Esophagus (tissue), 2 donors: ENCODE measurements at regions not wholly inside any gene's neighbourhood (a gene's known extent, or its start where the extent isn't known, plus 50 kb on each side); places are given as distances from the start of the nearest gene placed in this dataset.

Experiments used
- H3K27ac ChIP-seq, 2 donors: one replicate each; pipeline ENCODE4 v1.5.1; 2013; ENCODE audit warnings: low read depth in 2 of 2, mild to moderate bottlenecking in 2 of 2, inconsistent platforms in 1 of 2, low read length in 1 of 2, moderate library complexity in 1 of 2
- H3K27me3 ChIP-seq, 2 donors: one replicate each; pipeline ENCODE4 v1.6.1; 2013; ENCODE audit warnings: low read length in 2 of 2, control low read depth in 1 of 2, mild to moderate bottlenecking in 1 of 2; ENCODE audit not compliant: insufficient read depth in 2 of 2, control insufficient read depth in 1 of 2
- H3K36me3 ChIP-seq, 2 donors: one replicate each; pipeline ENCODE4 v1.6.1; 2013; ENCODE audit warnings: low read length in 1 of 2; ENCODE audit not compliant: control insufficient read depth in 2 of 2, insufficient read depth in 2 of 2
- H3K4me1 ChIP-seq, 2 donors: one replicate each; pipeline ENCODE4 v1.6.1; 2013; ENCODE audit warnings: low read length in 1 of 2; ENCODE audit not compliant: control insufficient read depth in 2 of 2, insufficient read depth in 2 of 2
- H3K4me3 ChIP-seq, 2 donors: one replicate each; pipeline ENCODE4 v1.5.1; 2013; ENCODE audit warnings: low read length in 2 of 2, mild to moderate bottlenecking in 2 of 2, low read depth in 1 of 2, moderate library complexity in 1 of 2
- H3K9me3 ChIP-seq, 2 donors: one replicate each; pipeline ENCODE4 v1.6.1; 2013; ENCODE audit warnings: mild to moderate bottlenecking in 2 of 2, low read depth in 1 of 2, low read length in 1 of 2, moderate library complexity in 1 of 2; ENCODE audit not compliant: control insufficient read depth in 2 of 2, insufficient read depth in 1 of 2
- WGBS, 2 donors: extraction: QIAGEN DNeasy Blood & Tissue Kit; methylation state at CpG; one replicate each; pipeline ENCODE4 v1.1.7; 2013; 5-methylcytosine and 5-hydroxymethylcytosine counted together
- donor health status: healthy with polysubstance abuse.
- donor health status: Bipolar disorder and iron deficiency.

DNA sequence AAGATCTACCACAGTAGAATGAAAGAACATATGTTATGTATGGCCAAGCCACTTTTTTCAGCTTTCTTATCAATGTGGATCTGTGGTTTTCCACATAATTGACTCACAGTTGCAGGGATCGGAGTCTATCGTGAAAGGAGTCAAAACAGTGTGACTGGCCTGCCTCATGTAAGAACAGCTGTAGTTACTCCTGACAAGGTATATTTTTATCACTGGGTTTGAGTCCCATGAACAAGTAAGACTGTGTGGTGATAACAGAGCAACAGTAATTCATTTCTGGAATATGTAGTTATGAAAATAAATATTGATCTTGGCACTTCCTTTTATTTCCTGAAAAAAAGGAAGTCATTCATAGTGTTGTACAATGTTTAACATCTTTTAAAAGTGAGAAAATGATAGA, 416.6 kb downstream of the KLF12 start:
- 40 to 52% methylated on average over 2 of the region's 2 CpGs for WGBS, 2 donors

DNA sequence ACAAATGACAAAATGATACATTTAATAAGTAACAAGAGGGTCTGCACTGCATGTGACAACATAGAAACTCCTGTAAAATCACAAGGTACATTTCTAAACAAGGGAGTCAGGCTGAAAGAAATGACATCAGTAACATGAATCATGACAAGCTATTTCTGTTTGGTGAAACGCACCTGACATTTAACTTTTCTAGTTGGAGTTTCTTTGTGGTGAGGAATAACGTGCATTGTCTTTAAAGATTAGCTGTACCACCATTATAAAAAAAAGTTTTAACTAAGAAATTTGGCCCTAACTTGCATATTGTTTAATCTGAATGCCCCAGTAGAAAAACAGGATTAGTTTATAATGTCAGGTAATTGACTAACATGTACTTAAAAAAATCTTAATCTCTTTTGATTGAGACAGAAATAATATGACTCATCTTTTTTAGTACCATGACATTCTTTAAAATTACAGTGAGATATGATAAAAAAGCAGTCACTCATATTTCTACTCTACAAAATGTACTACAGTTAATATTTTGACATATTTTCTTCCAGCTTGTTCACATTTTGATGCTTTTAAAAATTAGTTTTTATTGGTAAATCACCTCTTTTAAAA, 418.2 kb downstream of the KLF12 start:
- H3K4me3 ChIP-seq, result no peak overlapping the region
- peak overlapping the region in 1 of 2 donors; percentile 92 for H3K27ac ChIP-seq
- no peaks in the 10 kb centered on the region for H3K9me3 ChIP-seq
- H3K27me3 ChIP-seq, result no peaks in the 10 kb centered on the region
- WGBS, 2 donors, result 48 to 55% methylated on average over 2 of the region's 2 CpGs
- peaks cover 0 to 2% of the 10 kb centered on the region in 2 donors for H3K4me1 ChIP-seq
- H3K36me3 ChIP-seq, result no peaks in the 10 kb centered on the region

More for the DNA sequence above, 416.6 kb downstream of the KLF12 start:
- Histone ChIP-seq H3K27ac (no peak overlapping the region), H3K27me3 (no peaks in the 10 kb centered on the region), H3K36me3 (no peaks in the 10 kb centered on the region), H3K4me1 (peaks cover 0 to 2% of the 10 kb centered on the region in 2 donors), H3K9me3 (no peaks in the 10 kb centered on the region), H3K4me3 (no peak overlapping the region)

DNA sequence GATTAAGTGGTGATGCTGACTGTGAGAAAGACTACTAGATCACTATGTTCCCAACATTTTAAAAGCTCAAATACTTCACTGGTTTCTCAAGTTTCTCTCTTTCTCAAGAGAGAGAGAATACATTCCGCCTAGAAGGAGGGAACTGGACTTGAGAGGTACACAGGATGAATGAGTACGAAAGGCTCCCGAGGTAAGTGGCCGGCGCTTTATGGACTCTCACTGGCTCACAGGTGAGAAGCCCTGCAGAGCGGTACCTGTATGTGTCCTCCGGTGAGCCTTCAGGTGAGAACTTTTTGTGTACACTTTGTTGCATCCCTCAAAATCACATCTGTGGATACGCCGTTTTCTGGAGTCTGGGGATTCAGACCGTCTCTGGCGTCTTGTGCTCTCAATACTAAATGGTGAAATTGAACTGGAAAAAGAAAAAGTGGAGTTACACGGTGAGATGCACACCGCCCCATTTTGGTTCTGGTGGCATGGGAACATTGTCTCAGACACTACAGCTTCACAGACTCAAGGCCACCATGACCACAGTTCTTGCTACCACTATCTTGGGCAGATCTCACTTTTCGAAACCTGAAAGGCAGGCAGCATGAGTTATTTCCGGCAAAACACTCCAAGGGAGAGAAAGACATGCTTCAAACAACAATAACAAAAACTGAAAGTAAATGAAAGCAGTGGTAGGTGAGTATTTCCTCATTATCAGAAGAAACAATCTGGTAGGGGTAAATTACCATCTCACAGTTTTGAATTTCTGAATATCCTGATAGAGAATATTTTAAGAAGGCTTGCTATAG, 418.9 kb downstream of the KLF12 start:
- H3K27ac ChIP-seq, result peak overlapping the region; percentile 53 to 92
- 87 to 91% methylated on average over 15 of the region's 15 CpGs for WGBS, 2 donors

DNA sequence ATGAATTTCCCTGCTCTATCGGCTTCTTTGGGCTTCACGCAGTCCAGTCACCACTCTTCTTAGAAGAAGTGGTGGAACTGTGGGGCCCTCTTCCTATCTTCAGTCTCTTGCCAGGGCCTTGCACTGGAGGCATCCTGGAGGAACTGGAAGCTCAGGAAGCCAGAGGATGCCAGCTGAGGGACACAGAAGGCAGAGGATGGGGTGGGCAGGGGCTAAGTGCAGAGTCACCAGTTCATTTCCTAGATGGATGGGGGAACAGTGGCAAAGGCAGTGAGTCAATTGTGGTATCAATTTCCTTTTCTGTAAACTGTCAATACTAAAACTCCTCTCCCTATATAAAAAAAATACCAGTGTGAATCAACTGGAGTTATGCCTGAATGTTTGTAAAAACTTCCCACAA, 419.7 kb downstream of the KLF12 start:
- Histone ChIP-seq H3K4me3 (no peak overlapping the region), H3K4me1 (peaks cover 0 to 2% of the 10 kb centered on the region in 2 donors), H3K36me3 (no peaks in the 10 kb centered on the region), H3K9me3 (no peaks in the 10 kb centered on the region), H3K27ac (peak overlapping the region; percentile 6 to 49), H3K27me3 (no peaks in the 10 kb centered on the region)
- 89 to 99% methylated on average over 2 of the region's 2 CpGs for WGBS, 2 donors

More for the DNA sequence above, 418.9 kb downstream of the KLF12 start:
- H3K9me3 ChIP-seq, result no peaks in the 10 kb centered on the region
- H3K4me1 ChIP-seq, result peaks cover 0 to 2% of the 10 kb centered on the region in 2 donors
- H3K4me3 ChIP-seq, result no peak overlapping the region
- H3K27me3 ChIP-seq, result no peaks in the 10 kb centered on the region
- no peaks in the 10 kb centered on the region for H3K36me3 ChIP-seq

DNA sequence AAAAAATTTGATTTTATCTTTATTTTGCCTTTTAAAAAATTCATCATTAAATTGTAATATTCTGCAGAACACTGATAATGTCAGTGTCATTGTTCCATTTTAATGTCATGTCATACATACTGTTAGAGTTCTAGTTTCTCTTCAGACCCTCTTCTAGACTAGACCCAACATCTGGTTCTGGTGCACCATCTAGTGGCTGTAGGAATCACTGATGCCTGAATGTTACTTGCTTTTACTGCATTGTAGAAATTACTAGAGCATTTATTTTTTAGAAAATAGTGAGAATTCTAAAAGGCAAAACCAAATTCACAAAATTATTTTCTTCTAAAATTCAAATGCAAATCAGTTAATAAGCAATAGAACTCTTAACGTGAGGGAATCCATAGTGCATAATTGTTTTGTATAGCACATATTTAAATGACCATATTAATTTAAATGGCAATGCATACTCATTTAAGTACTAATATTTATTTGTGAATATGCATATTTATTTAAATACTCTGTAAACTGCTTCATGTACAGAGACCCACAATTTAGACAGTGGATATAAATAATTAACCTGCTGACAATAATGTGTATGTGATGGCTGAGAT, 425.7 kb downstream of the KLF12 start:
- peaks cover 0 to 2% of the 10 kb centered on the region in 2 donors for H3K4me1 ChIP-seq
- no peaks in the 10 kb centered on the region for H3K27me3 ChIP-seq
- 20 to 26% methylated on average over 1 of the region's 1 CpG for WGBS, 2 donors
- H3K9me3 ChIP-seq, result no peaks in the 10 kb centered on the region
- H3K27ac ChIP-seq, result no peak overlapping the region
- no peak overlapping the region for H3K4me3 ChIP-seq
- H3K36me3 ChIP-seq, result no peaks in the 10 kb centered on the region

DNA sequence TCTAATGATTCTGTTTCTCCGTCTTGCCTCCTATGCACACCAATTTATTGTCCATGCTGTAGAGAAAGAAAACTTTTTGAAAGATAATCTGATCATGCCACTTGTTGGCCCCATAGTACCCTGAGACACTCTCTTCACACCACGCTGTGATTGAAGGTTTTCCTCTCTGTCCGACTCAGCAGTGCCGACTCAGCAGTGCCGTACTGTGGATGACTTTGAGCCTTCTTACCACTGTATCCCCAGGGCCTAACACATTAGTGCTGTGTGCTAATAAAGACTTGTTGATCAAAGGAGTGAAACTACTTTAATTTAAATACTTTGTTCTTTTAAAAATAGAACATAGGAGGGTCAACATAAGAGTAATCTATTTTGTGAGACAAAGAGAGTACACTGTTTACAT, 429.6 kb downstream of the KLF12 start:
- WGBS, 2 donors, result 75 to 82% methylated on average over 5 of the region's 5 CpGs
- peaks cover 0 to 2% of the 10 kb centered on the region in 2 donors for H3K4me1 ChIP-seq

DNA sequence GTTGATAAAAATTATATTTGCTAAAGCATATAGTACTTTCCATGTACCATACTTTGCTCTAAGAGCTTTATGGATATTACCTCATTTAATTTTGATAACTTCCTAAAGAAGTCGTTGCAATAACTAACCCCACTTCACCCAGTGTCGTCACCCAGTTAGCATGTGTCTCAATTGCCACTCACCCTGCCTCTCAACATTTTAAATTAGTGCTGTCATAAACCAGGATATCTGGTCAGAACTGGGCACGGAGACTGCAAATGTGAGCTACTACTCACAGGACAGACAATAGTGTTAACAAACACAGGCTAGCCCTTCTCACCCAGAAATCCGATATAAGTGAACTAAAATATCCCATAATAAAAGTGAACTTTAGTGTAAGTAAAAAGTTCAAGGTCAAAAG, 430.6 kb downstream of the KLF12 start:
- no peaks in the 10 kb centered on the region for H3K27me3 ChIP-seq
- H3K4me1 ChIP-seq, result peaks cover 0 to 2% of the 10 kb centered on the region in 2 donors
- H3K36me3 ChIP-seq, result no peaks in the 10 kb centered on the region
- H3K9me3 ChIP-seq, result no peaks in the 10 kb centered on the region
- H3K27ac ChIP-seq, result no peak overlapping the region
- no peak overlapping the region for H3K4me3 ChIP-seq
- WGBS, 2 donors, result 78 to 90% methylated on average over 4 of the region's 4 CpGs

More for the DNA sequence above, 429.6 kb downstream of the KLF12 start:
- H3K27ac ChIP-seq, result peak overlapping the region; percentile 64 to 75
- no peak overlapping the region for H3K4me3 ChIP-seq
- H3K9me3 ChIP-seq, result no peaks in the 10 kb centered on the region
- no peaks in the 10 kb centered on the region for H3K27me3 ChIP-seq
- H3K36me3 ChIP-seq, result no peaks in the 10 kb centered on the region

DNA sequence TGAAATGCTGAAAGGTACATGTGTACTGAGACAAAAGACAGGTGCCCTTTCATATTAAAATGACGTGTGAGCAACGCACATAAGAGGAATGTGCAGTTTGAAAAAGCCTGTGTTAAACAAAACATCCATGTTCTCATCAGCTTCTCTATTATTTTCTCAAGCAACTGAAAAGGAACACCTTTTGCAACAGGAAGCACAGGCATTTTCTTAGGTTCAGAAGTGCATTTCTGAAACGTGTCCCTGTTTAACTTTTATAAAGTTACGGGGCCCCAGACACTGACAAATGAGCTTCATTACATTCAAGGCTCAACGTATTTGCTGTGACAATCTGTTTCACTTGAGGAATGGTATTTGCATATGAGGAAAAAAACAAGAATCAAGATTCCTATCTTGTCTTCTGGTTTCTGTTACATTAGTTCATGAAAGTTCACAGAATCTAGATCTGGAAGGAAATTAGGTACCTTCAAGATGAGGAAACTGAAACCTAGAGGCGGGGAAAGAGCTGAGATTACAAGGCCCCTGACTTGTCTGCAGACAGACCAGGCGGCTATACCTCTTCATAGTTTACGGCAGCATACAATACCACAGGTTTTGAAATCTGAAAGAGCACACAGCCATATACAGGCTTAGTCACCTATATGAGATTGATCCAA, 431.7 kb downstream of the KLF12 start:
- no peaks in the 10 kb centered on the region for H3K36me3 ChIP-seq
- no peaks in the 10 kb centered on the region for H3K27me3 ChIP-seq
- peaks cover 0 to 2% of the 10 kb centered on the region in 2 donors for H3K4me1 ChIP-seq
- no peaks in the 10 kb centered on the region for H3K9me3 ChIP-seq
- 40 to 53% methylated on average over 8 of the region's 8 CpGs for WGBS, 2 donors
- H3K4me3 ChIP-seq, result no peak overlapping the region
- H3K27ac ChIP-seq, result peak overlapping the region; percentile 84 to 86

DNA sequence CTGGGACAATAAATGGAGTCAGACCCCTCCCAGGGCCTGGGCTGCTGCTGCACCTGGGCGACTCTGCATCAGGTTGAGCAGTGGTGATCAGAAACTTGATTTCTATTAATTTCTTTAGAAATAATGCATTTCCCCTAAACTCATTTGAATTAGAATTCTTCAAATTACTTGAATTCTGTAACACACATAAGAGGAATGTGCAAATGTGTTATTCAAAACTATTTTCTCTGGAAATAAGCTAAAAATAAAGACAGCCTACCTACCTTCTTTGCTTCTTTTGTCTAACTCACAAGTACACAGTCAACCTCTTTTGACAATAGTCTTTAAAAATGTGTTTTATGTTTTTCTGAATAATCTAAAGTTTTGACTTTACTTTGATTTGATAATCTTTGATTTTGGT, 433.0 kb downstream of the KLF12 start:
- Histone ChIP-seq H3K4me1 (peaks cover 0 to 2% of the 10 kb centered on the region in 2 donors), H3K27me3 (no peaks in the 10 kb centered on the region), H3K36me3 (no peaks in the 10 kb centered on the region), H3K9me3 (no peaks in the 10 kb centered on the region), H3K27ac (peak overlapping the region in 1 of 2 donors; percentile 70), H3K4me3 (no peak overlapping the region)
- 95 to 97% methylated on average over 1 of the region's 1 CpG for WGBS, 2 donors
